ENCODE measurements at regions not wholly inside any gene's neighbourhood (a gene's known extent, or its start where the extent isn't known, plus 50 kb on each side); places are given as distances from the start of the nearest gene placed in this dataset.
"Not testable (repeated sequence)": the region's sequence is repeated elsewhere in the genome, so short reads cannot be mapped to it uniquely, and the experiment has no call there.

DNA sequence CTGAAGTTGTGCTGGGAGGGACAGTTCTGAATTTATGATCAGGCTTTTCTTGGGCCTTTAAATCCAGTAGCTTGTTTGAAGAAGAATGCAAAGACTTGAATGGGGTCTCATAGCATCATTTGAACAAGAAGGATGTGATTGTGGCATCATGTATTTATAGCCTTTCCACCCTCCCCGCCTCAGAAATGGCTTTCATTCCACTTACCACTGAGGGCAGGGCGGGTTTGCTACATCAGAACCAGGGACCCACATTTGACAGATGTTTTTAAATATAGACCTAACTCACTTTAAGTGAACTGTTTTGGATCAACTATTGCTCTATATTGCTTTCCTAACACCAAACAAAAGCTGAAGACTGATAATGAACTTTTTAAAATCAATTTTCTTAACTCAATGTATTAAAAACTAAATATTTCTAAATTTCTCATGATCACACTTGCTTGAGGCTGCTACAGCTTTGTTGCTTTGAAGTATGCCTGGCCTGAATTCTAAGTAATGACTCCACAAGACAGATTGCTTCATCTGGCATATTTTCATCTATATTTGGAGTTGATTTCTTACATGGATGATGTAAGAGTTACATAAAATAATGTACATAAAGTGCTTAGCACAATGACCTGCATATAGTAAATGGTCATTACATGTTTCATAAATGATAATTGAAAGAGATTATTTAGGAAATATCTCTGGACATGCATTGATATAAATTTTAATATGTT, 1552.9 kb upstream of the SLC39A10 start:
- ATAC-seq (no peak), DNase-seq (ENCODE audit: low spot score) (no peak)
- intact Hi-C loops (cut with DNase I), result no loop called here

DNA sequence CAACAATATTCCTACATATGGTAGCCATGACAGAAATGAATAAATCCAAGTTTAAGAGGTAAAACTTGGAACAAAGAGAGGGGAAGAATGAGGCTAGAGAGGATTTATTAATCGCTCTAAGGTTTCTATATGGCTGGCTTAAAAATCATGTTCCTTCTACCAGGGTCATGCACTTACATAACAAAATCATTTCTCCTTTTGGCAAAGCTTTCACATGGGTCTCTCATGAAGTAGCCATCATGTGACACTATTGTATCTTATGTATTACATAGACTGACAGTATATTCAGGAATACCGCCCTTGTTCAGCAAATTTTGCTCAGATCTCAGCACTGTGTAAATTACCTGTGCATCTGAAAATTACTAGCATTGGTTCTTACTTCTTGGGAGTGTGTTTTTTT, 1554.5 kb upstream of the SLC39A10 start:
- intact Hi-C loops (cut with DNase I), result no loop called here
- ATAC-seq (no peak), DNase-seq (ENCODE audit: low spot score) (no peak)

DNA sequence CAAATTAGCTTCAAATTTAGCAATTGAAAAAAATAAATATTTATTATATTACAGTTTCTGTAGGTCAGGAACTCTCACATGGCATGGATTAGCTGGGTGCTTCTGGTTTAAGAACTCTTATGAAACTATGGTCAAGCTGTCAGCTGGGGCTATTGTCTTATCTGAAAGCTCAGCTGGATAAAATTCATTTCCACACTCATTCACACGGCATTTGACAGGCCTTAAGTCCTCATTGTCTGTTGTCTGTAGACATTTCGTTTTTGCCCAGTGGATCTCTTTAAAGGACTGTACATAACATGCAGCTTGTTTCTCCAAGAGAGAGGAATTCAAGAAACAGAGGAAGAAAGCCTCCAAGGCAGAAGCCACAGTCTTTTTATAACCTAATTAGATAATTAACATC, 1556.8 kb upstream of the SLC39A10 start:
- intact Hi-C loops (cut with DNase I), result no loop called here
- no peak for ATAC-seq
- no peak for DNase-seq (ENCODE audit: low spot score)

DNA sequence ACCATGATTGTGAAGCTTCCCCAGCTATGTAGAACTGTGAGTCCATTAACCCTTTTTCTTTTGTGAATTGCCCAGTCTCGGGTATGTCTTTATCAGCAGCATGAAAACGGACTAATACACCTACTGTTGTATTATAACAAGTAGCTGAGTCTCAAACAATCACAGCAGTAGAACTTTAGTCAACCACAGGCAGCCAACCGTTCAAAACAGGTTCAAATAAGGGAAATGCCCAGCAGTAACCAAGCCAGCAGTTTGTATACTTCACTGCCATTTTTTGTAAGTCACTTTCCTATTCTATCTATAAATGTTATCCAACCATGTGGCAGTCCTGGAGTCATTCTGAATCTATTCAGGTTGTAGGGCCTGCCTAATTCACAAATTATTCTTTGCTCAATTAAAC, 1560.6 kb upstream of the SLC39A10 start:
- intact Hi-C loops (cut with DNase I), result no loop called here
- DNase-seq (ENCODE audit: low spot score), result no peak
- ATAC-seq, result no peak

DNA sequence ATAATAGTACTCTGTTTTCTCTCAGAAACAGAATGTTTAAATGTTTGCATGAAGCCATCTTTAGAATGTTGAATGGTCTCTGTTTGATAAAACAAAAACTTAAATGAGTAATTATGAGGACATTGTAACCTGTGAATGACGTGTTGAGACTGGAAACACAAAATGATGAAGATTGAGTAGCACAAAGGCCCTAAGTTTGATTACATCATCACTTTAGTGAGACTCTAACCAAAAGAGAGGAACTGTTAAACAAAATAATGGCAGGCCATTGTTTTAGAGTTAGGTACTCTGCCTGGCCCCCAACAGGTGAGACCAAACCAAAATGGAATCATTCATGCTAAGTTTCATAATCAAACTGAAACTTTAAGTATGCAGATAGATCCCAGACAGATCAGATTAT, 1561.7 kb upstream of the SLC39A10 start:
- intact Hi-C loops (cut with DNase I), result no loop called here
- ATAC-seq (no peak), DNase-seq (ENCODE audit: low spot score) (no peak)

DNA sequence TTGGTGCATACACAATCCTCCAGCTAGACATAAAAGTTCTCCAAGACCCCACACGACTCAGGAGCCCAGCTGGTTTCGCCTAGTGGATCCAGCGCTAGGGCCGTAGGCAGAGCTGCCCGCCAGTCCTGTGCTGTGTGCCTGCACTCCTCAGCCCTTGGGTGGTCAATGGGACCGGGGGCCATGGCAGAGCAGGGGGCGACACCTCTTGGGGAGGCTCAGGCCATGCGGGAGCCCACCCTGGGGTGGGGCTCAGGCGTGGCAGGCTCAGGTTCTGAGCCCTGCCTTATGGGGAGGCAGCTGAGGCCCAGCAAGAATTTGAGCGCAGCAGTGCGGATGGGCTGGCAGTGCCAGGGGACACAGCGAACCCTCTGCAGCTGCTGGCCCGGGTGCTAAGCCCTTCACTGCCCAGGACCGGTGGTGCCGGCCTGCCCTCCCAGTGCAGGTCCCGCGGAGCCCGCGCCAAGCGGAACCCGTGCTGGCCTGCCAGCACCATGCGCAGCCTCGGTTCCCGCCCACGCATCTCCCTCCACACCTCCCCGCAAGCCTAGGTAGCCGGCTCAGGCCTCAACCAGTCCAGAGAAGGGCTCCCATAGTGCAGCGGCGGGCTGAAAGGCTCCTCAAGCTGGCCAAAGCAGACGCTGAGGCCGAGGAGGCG, 1566.6 kb upstream of the SLC39A10 start:
- intact Hi-C loops (cut with DNase I), result no loop called here
- no peak for DNase-seq (ENCODE audit: low spot score)
- no peak for ATAC-seq

DNA sequence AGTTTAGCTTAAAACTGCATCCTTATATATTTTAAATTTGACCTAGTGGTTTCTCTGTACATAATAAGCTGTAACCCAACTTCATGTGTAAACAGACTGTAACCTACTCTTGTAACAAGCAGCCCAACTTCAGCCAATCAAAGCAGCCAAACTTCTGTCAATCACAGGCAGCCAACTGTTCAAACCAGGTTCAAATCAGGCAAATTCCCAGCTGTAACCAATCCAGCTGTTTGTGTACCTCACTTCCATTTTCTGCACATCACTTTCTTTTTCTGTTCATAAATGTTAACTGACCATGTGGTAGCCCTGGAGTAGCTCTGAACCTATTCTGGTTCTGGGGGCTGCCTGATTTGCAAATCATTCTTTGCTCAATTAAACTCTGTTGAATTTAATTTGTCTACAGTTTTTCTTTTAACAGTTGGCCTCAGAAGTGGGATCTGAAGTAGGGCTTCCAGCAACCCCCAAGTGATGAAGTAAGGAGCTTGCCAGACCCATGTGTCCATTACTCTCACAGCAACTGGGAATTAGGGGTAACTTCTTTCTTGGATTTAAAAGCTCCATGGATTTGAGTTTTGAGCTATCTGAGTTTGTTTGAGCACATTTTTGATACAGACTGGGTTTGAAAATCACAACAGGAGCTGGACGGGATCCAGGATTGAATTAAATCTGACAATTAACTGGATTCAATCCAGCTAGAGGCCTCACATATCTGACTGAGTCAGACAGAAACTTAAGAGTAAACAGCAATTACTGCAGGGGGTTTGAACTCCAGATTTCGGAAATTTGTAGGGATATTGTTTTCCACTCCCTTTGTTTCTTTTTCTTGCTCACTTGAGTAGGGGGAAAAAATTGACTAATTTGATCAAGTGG, 1569.7 kb upstream of the SLC39A10 start:
- ATAC-seq (no peak), DNase-seq (ENCODE audit: low spot score) (no peak)
- intact Hi-C loops (cut with DNase I), result no loop called here

DNA sequence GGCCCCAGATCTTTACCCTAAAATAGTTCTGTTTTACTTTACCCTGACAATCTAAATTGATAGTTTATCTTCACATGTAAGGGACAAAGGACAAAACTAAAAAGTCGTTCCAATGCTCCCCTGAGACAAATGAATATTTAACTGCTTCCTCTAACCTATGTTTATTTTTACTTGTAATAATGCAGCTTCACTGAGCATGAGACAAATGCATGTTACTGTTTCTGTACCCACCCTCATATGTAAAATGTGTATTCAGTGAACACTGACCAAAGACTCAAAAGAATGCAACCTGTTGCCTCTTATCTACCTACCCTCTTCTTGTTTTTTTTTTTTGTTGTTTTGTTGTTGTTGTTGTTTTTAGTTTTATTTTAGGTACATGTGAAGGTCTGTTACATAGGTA, 1570.9 kb upstream of the SLC39A10 start:
- intact Hi-C loops (cut with DNase I), result no loop called here
- ATAC-seq (no peak), DNase-seq (ENCODE audit: low spot score) (no peak)

DNA sequence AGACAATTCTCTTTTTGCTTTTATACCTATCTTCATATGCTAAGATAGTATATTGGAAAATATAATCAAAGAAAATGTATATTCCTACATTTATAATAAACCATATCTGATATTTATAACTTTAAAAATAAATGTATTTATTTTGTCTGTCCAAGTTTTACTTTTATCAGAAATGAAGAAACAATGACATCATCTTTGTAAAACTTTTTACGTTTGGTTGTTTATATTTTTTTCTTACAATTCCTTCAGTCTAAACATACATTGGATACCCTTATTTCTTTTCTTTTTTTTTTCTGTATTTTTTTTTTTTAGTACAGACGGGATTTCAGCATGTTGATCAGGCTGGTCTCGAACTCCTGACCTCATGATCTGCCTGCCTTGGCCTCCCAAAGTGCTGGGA, 1577.0 kb upstream of the SLC39A10 start:
- no peak for ATAC-seq
- DNase-seq (ENCODE audit: low spot score), result no peak
- intact Hi-C loops (cut with DNase I), result no loop called here

DNA sequence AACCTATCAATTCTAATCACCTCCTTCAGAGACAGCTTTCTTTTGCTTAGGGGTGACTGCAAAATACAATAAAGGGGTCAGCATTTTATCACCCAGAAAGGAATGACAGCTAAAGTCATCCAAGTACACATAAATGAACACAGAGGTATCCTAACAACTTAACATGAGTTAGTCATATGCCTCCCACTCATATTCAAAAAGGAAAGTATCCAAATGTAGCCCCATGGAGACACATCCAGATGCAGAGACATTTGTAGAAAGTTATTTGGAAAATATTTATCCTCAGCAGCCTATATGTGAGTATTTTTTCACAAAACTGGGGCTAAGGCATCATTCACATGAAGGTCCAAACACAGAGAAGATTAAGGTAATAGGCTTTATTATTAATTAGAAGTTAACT, 1579.7 kb upstream of the SLC39A10 start:
- ATAC-seq (no peak), DNase-seq (ENCODE audit: low spot score) (no peak)
- intact Hi-C loops (cut with DNase I), result no loop called here

DNA sequence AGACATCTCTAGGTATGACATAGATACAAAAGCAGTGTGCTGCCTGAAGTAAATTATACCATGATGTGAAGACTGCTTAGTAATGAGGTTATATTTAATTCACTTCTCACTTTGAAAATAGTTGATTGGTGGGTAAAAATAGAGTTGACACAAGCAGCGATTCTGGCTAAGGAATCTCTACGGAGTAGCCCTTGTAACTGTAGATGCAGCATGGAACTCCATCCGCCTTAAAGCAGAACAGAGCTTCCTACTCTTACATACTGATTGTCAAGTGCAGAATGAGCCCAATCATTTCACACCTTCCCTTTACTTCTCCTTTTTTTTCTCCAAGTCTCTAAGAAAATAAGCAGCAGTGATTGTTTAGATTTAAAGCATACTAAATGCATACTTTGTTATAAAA, 1594.6 kb upstream of the SLC39A10 start:
- intact Hi-C loops (cut with DNase I), result no loop called here
- DNase-seq (ENCODE audit: low spot score) (no peak), ATAC-seq (no peak)

DNA sequence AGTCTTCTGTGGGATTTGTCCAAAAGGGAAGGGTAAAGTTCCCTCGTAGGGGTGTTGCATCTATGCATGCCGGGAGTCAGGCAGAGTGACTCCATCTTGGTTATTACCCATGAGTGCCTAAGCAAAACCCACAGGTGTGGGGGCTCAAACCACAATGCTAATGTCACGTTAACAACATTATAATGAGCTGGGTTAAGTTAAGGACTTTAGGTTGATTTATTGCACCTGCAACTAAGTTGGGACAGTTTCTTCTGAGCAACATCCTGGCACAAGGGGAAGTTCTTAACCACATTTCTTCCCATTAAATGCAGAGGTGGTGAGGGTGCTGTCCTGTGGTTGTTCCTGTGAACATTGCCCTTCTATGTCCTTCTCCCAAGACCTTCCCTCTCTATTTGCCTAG, 1596.8 kb upstream of the SLC39A10 start:
- ATAC-seq, result no peak
- DNase-seq (ENCODE audit: low spot score), result no peak
- intact Hi-C loops (cut with DNase I), result no loop called here

DNA sequence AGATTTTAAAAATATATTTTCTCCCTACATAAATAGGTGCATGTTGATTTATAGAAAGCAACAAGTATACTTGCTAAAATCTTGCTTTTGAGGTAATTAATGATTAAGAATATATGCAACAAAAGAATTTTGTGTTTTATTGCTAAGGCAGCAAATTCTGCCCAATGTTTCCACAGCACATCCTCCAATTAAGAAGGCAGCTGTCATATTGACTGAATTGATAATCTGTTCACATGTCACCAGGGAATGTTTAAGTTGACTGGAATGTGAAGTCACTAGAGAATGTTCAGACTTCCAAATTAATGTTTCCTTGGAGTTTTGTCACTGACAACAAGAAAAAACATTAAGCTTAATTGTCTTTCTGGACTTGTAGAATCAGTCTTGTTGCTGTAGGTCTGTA, 1602.7 kb upstream of the SLC39A10 start:
- intact Hi-C loops (cut with DNase I), result no loop called here
- no peak for ATAC-seq

DNA sequence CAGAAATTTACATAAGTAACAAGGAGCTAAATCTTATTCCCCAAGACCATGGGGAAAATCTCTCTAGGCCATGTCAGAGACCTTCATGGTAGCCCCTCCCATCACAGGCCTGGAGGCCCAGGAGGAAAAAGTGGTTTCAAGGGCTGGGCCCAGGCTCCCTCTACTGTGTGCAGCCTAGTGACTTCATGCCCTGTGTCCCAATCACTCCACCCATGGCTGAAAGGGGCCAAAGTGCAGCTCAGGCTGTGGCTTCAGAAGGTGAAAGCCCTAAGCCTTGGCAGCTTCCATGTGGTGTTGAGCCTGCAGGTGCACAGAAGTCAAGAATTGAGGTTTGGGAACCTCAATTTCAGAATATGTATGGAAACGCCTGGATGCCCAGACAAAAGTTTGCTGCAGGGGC, 1612.7 kb upstream of the SLC39A10 start:
- no peak for ATAC-seq
- DNase-seq (ENCODE audit: low spot score), result no peak
- intact Hi-C loops (cut with DNase I), result no loop called here

More for the DNA sequence above, 1602.7 kb upstream of the SLC39A10 start:
- no peak for DNase-seq (ENCODE audit: low spot score)

DNA sequence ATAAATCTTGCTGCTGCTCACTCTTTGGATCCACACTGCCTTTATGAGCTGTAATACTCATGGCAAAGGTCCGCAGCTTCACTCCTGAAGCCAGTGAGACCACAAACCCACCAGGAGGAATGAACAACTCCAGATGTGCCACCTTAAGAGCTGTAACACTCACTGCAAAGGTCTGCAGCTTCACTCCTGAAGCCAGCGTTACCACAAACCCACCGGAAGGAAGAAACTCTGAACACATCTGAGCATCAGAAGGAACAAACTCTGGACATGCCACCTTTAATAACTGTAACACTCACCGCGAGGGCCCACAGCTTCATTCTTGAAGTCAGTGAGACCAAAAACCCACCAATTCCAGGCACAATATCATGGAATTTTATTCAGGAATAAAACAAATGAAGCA, 1635.9 kb upstream of the SLC39A10 start:
- ATAC-seq; DNase-seq (ENCODE audit: low spot score); intact Hi-C loops (cut with DNase I): not testable (repeated sequence)

DNA sequence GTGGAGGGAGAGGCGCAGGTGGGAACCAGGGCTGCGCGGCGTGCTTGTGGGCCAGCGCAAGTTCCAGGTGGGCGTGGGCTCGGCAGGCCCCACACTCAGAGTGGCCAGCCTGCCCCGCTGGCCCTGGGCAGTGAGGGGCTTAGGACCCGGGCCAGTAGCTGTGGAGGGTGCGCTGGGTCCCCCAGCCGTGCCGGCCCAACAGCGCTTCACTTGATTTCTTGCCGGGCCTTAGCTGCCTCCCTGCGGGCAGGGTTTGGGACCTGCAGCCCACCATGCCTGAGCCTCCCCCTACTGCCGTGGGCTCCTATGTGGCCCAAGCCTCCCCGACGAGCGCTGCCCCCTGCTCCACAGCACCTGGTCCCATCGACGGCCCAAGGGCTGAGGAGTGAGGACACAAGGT, 1636.9 kb upstream of the SLC39A10 start:
- ATAC-seq (no peak), DNase-seq (ENCODE audit: low spot score) (no peak)
- intact Hi-C loops (cut with DNase I), result no loop called here

DNA sequence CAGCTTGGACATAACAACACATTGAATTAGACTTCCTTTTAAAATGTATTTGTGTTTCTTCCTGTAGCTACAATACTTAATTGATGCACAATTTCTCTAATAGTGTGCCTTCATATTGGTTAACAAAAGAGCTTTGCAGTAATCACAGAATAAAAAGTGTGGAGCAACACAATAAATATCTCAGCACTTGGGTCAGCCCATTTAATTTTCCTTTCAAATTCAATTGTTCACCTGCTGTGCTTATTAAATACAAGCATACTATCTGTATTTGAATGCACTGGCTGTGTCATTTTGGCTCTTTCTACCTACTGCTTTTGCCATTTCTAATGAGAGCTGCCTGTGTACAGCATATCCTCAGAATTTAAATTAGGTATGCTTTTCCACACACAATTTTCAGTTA, 1641.3 kb upstream of the SLC39A10 start:
- intact Hi-C loops (cut with DNase I), result no loop called here
- DNase-seq (ENCODE audit: low spot score), result no peak
- ATAC-seq, result no peak

DNA sequence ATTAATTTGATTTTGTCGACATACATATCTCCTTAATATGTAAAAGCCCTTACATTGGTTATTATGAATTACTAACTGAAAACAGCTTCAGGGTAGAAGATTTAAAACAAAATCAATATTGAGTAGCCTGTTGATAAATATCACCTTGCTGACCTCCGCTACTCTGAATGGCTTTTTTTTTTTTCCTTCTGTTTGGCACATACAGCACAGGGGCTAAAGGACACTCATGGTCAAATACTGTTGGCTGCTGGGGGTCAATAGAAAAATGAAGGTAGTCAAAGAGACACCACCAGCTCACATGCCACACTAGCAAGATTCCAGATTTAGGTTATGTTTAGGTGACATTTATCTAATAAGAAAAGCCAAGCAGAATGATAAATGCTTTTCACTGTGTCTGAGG, 1642.4 kb upstream of the SLC39A10 start:
- ATAC-seq, result no peak
- intact Hi-C loops (cut with DNase I), result no loop called here
- DNase-seq (ENCODE audit: low spot score), result no peak

DNA sequence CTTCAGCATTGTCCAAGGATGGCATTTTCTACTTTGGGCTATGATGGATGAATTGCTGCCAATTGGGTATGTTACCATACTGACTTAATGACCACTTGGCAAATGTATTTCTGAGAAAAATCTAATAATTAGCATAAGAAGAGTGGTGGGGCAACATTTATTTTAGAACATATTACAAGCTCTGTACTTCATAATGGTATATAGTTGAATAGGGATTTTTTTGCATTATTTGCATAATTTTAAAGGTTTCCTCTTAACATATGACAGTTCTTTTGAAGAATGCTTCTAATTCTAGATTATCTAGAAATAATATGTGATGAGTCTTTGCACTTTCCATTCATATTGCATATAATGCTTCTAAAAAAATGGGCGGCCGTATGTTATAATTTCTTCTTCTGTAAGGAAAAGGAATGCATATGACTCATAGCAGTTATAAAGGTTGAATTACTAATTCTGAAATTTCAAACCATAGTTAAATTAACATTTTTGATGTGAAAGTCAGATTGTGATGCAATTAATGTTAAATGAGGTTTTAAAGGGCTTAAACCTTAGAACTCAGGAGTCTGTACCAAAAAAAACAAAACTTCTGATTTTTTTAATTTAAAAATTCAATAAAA, 1652.3 kb upstream of the SLC39A10 start:
- DNase-seq (ENCODE audit: low spot score) (no peak), ATAC-seq (no peak)
- intact Hi-C loops (cut with DNase I), result no loop called here

DNA sequence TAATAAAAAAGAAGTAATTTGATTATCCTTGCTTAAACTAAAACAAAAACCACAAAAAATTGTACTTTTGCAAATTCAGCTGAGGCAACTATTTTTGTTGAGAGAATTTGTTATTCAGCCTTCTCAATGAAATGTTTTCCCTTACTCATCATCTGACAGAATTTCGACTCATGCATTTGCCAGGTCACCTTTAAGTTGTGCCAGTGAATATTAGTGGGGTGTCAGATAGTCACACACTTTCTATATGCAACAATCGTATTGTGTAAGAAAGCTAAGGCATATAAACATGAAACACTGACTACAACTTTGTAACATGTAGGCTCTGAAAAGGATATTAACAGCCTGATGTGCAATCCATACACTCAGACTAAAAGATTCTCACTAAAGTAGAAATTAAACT, 1653.1 kb upstream of the SLC39A10 start:
- ATAC-seq (no peak), DNase-seq (ENCODE audit: low spot score) (no peak)
- intact Hi-C loops (cut with DNase I), result no loop called here
